T-helper 1 cell treated with Interleukin-12 subunit alpha and Interleukin-12 subunit beta and Interleukin-4 antibody, amounts not matched to agents 30 ng/mL and 1 ng/mL, for 36 hours (primary cell): ENCODE measurements at regions not wholly inside any gene's neighbourhood (a gene's known extent, or its start where the extent isn't known, plus 50 kb on each side); places are given as distances from the start of the nearest gene placed in this dataset.

Experiments
- intact Hi-C: fragments of 100-400 bp; cut with micrococcal nuclease; formaldehyde crosslinking; loops from one replicate; pipeline ENCODE4 v1.15.1; 2024

DNA sequence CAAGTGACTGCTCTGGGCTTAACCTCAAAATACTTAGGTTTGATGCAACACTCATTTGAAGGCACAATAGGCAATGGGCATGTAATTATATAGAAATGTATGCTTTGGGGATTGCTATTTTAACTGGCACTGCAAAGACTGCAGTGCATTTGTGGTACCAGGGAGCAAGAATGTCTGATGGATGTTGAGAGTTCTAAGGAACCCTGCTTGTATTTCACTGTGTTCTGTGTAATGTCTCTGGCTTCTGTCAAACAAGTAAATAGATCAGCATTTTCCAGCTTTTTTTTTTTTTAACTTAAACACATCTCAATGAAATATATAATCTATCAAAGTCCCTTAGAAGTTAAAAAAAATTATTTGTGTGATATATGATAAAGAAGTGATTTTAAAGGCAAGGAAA lies 94.8 kb upstream of the ATP2B1 start:
- intact Hi-C loops = no loop called here

DNA sequence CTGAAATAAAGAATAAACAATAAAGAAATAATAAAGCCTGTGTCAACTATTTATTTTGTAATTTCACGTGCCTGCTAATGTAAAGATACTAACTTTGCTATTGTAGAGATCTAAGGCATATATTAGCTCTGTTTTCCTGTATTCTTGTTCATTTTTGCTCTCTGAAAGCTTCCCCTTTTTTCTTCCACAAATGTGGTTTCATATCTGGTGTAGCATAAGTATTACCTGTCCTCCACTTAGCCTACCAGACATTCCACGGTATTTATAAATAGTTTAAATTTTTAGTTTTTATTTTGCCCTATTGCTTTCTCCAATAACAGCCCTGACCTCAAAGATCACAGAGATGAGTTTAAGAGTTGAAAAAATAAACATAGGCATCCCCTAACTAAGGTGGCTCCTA lies 92.6 kb upstream of the ATP2B1 start:
- intact Hi-C loops = no loop called here

DNA sequence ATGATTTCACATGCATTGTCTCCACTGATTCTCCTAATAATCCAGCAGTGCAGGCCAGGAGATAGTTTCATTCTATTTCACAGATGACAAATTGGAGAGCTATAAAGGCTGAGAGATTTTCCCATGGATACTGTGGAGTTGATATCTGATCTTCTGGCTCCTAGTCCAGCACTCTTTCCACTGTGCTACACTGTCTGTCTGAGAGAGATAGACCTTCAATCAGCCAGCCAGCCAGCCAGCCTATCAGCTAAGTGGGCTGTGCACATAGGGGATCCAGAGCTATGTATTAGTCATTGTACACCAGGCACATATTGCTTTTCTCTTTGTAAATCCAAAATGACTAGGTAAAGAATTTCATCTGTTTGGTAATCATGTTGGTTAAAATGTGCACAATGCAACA lies 91.8 kb upstream of the ATP2B1 start:
- intact Hi-C loops = no loop called here

DNA sequence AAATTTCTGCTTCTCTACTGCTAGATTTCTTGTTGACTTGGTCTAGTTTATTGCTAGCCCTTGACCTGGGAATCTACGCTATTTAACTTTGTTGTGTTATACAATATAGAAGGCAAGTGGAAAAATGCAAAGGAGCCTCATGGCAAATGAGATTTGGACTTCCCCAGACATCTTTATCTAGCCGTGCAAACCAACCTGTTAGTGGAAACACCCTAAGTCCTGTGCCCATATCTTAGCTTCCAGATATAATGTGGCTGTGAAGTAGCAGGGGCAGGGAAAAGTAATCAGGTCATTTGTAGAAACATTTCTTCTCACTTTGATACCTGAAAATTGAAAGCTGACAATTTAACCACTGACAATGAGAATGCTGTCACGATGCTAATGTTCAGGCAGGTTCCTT lies 90.7 kb upstream of the ATP2B1 start:
- intact Hi-C loops = no loop called here

DNA sequence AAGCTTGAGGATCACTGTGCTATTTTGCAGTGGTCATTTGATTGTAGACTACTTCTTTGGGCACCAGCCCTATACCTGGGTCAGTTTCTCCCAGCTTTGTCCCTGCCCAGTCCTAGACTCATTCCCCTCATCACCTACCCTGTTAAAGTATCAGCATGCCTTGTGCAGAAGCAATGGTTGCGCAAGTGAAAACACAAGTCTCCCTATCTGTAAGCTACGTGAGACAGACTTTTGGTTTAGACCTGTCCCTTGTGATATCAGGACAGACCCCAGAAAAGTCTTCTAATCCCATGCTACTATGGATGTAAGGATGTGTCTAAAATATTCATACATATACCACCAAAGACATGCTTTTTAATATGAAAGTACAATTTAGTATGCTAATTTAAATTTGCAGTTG lies 88.8 kb upstream of the ATP2B1 start:
- intact Hi-C loops = no loop called here

DNA sequence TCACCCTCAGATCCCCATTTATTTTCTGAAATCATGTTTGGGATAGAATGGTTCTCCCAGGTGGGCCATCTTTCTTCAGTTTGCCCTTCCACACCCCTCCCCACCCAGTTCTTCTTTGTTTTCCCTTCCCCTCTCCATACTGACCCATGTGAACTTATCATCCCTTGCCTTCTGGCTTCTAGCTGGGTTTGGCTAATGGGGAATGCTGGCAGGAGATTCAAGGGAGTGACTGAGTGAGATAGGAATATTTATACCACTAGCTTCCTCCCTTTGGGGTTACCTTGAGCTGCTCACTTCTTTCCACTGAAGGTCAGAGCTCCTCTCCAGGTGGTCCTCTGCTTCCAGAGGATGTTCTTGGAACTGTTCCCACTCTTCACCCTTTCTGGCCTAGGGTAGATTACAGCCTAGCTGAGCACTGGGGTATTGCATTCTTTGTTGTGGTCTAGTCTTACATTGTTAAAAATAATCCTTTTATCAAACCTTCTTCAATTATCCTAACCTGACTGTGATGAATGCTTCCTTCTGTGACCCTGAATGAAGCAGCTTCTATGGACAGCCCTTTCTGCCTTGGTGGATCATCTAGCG lies 88.3 kb upstream of the ATP2B1 start:
- intact Hi-C loops = no loop called here

DNA sequence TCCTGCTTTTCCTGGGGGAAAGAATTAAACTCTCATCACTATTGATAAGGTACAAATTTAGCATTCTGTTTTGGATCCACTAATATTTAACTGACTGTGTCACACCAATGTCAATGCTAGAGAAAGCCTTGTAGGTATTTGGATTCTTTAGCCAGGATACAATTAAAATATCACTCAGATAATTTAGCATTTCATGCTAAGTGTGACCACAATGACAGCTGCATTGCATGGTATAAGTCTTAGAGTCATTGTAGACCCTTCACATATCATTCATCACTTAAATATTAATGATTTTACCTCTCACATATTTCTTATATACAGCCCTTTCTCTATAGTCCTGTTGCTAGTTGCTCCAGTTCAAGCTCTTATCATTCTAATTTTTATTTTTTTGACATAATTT lies 85.3 kb upstream of the ATP2B1 start:
- intact Hi-C loops = no loop called here

DNA sequence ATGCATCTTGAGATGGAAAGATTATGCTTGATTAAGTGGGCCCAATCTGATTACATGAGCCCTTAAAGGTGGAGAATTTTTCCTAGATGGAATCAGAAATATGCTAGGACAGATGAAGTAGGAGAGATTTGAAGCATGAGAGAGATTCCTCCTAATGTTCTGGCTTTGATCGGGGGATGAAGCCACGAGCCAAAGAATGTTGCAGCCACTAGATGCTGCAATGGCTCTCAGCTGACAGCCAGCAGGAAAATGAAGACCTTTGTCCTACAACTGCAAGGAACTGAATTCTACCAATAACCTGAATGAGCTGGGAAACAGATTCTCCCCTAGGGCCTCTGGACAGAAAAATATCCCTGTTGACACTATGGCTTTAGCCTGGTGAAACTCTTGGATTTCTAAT lies 82.6 kb upstream of the ATP2B1 start:
- intact Hi-C loops = no loop called here

DNA sequence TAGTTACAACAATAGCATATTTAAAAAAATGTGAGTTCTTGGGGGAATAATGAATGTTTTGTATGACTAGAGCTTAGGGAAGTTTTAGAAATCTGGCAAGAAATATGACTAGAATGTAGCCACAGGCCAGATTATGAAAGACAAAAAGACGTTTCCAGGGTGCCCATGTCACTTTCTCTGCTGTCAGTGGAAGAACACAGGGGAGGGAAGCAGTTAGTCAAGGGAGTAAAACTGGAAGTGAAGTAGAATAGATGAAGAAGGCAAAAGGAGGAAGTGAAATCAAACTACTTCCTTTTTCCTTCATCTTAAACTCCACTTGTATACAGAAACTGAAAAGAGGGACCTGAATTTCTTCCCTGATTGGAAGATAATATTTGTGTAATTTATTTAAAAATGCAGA lies 81.2 kb upstream of the ATP2B1 start:
- intact Hi-C loops = no loop called here

DNA sequence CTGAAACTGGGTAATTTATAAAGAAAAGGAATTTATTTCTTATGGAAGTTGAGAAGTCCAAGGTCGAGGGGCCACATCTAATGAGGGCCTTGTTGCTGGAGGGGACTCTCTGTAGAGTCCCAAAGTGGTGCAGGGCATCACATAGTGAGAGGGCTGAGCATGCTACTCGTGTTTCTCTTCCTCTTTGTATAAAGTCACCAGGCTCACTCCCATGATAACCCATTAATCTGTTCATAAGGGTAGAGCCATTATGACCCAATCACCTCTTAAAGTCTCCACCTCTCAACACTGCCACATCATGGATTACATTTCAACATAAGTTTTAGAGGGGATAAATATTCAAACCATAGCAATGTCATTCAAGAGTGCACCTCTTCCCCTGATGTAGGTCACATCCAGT lies 79.1 kb upstream of the ATP2B1 start:
- intact Hi-C loops = no loop called here

DNA sequence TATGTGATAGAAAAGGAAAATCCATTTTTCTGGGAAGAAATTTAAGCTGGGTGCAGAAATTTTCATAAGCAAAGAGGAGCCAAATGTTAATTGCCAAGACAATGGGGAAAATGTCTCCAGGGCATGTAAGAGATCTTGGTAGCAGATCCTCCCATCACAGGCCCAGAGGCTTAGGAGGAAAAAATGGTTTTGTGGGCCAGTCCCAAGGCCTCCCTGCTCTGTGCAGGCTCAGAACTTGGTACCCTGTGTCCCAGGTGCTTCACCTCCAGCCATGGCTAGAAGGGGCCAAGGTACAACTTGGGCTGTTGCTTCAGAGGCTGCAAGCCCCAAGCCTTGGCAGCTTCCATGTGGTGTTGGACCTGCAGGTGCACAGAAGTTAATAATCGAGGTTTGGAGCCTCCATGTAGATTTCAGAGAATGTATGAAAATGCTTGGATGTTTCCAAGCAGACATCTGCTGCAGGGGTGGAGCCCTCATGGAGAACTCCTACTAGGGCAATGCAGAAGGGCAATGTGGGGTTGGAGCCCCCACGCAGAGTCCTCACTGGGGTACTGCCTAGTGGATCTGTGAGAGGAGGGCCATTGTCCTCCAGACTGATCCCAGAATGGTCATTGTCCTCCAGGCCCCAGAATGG lies 77.7 kb upstream of the ATP2B1 start:
- intact Hi-C loops = no loop called here

DNA sequence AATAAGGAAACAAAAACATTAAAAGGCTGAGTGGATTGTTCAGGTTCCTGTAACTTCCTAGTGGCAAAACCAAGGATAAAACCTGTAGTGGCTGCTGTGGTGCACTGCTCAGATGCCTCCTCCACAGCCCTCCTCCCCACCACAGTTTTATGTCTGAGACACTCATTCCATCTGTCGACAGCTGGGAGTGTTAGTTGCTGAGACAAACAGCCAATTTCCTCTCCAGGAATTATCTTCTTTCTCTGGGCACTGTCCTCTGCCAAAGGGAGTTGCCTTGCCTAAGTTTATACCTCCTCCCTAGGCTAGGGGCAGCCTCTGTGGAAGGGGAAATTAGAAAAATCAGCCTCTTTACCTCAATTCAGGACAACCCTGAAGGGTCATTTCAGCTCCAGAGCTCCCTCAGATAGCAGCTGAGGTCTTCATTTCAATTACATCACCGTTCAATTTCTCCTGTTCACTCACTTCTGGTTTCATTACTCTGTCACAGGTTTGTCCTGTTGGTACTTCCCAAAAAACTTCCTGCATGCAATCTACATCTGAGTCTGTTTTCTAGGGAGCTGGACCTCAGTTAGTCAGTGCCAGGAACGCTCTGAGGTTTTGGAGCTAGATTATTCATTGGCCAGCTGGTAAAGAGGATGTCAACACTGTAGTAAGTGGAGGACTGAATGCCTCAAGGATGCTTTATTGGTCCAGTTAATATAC lies 74.9 kb upstream of the ATP2B1 start:
- intact Hi-C loops = no loop called here

DNA sequence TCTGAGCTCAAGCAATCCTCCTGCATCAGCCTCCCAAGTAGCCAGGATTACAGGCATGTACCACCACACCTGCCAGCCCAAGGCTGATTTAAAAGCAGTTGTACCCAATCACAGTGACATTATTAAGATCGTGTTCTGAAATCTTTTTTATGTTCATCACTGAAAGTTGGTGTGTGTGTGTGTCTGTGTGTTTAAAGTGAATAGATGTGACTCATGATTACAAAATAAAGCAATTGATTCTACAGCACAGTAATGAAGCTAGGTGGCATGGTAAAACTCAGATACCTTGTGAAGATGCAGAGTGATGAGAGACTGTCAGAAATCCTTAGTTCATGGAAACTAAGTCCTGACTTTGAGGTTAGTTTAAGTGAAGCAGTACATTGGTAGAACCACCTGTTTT lies 74.2 kb upstream of the ATP2B1 start:
- intact Hi-C loops = no loop called here

DNA sequence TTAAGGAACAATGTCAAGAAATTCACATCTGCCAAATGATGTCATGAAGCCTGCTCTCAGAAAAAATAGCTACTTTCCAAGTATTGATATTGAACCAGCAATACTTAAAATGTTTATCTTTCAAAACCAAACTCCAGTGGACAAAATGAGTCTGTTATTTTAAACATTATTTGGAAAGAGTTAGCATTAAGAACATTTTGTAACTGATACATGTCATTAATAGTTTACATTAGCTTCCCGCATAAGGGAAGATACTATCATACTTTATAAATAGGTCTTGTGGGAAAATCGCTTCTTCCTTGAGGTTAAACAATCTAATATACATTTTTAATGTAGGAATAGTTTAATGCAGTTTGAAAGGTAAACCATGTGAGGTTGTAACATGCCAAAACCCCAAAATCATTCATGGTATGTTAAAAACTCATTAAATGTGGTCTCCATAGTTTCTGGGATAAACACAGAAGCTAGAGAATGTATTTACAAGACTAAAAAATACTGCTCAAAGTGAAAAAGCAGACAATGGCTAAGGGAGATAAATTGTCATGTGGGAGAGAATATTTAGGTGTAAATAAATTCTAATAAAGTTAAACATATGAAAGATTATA lies 73.4 kb upstream of the ATP2B1 start:
- intact Hi-C loops = no loop called here

DNA sequence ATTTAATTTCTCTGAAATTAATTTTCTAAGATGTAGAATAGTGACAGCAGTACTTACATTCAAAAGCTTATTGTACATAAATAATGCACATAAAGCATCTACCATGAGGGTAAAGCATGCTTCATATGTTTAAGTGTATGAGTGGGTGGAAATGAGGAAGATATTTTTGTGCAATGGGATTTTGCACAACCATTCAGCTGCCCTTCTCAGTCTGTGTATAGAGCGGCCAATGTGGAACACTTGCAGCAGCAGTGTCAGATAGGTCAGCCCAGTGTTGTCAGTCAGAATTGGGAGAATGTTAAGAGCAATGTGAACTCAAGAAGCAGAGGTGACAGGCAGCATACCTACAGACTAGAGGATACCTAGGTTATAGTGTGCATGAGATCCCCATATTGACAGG lies 72.5 kb upstream of the ATP2B1 start:
- intact Hi-C loops = no loop called here

DNA sequence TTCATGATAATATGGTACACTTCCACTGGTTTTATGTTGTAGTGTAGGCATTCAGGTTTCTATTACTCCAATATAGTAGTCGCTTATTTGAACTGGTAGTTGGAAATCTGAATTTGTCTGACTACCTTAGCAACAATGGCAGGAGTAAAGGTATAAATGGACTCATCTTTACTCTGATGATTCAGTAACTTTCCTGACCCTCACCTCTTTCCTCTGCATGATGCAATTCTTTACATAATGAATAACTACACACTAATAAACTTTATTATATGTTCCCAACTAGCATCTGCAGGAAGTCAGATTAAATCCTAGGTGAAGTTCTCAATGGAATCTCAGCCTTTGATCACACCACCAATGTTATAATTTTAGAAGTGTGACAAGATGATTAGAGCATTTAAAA lies 70.5 kb upstream of the ATP2B1 start:
- intact Hi-C loops = no loop called here

DNA sequence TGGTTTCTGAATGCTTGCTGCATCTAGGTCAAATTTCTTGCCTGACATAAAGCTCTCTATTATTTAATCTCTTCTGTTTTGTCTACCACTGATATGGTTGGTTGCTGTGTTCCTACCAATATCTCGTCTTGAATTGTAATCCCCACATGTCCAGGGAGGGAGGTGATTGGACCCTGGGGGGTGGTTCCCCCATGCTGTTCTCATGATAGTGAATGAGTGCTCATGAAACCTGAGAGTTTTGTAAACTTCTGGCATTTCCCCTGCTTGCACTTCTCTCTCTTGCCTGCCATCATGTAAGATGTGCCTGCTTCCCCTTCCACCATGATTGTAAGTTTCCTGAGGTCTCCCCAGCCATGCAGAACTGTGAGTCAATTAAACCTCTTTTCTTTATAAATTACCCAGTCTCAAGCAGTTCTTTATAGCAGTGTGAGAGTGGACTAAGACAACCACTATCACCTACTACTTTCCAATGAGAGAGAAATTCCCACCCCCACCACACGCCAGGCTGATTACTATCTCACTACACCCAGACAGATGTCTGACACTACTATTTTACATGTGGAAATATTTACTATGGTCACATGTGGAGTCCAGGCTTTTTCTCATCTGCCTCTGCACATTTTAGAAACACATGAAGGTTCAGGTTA lies 69.2 kb upstream of the ATP2B1 start:
- intact Hi-C loops = no loop called here

DNA sequence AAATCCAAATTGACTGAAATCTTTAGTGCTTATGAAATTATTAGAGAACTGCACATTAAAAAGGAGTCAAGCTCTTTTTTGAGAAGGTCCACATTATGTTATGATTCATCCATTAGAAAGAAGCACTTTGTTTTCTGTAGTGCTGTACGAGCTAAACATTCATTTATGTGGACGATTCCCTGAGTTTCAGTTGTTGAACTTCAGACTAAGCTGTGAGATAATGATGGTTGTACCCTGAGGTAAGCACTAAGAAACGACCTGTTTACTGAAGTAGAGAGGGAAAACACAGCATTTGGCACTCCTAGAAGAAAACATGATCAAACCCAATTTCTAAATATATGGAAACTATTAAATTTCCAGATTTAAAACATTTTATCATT lies 67.3 kb upstream of the ATP2B1 start:
- intact Hi-C loops = no loop called here

DNA sequence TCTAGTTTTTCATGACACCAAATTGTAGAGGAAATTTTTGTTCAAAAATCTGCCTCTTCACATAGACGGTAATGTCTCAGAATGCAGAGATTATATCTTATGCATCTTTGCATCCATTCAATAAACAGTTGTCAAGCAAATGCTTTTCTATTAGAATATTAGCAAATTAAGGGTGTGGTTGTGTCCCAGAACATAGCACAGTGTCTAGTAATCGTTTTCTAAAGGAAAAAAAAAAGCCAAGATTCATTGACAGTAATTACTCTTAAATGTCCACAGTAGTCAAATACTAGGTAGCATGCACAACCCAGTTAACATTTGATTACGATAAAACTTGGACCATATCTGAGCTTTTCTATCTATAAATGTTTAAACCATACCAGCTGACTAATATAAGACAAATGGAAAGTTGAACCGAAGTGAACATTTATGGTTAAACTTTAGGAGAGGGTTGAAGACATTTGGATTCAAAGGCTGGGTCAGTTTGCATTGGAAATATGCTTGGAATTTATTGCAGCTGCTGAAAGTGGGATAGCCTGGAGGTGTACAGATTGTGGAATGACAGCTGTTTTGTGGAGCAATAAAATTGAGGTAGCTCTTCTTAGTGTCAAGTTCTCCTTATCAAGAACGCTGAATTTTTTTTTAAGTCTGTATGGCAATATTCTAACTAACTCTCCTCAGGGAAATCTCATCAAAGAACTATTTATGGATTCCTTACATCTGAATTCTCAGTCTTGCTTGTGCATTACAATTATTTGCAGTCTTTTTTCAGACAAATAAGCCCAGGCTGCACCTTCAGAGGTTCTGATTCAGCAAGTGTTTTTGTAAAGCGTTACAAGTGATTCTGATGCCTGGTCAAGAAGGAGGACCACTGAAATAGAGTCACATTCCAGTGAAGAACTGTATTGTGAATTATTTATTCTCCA lies 66.7 kb upstream of the ATP2B1 start:
- intact Hi-C loops = no loop called here

DNA sequence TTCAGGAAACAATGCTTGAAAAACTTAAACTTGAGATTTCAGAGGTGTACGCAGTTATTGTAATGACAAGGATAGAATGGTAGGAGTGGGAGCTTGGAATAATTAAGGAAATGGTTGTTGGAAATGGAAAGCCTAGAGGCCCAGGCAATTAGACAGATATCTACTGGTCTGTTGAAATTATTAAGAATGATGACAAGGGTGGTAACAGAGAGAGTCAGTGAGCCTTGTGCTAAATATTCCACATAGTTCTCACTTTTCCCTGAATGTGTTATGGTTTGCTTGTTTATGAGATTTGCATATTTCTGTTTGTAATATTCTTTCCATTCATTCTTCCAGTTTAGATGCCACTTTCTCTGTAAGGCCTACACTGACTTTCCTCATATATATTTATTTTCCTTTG lies 66.0 kb upstream of the ATP2B1 start:
- intact Hi-C loops = no loop called here

DNA sequence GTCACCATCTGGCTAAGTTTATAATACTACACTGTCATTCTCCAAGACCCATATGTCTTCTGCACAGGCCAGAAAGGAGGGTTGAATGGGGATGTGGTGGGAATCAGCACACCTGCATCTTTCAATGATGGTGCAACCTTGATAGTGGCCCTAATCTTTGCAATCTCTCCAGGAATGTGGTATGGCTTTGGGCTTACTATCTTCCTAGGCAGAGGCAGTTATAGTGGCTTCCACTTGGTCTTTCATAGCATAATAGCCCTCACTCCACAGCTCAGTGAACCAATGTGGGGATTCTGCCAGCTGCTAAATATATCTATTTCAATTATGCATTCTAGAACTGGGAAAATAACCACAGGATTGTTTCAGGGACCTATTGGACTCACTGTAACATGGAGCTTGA lies 61.8 kb upstream of the ATP2B1 start:
- intact Hi-C loops = no loop called here
